C1 segment of cervical spinal cord (tissue), 14 donors: ENCODE measurements at regions not wholly inside any gene's neighbourhood (a gene's known extent, or its start where the extent isn't known, plus 50 kb on each side); places are given as distances from the start of the nearest gene placed in this dataset.
"Not testable (repeated sequence)": the region's sequence is repeated elsewhere in the genome, so short reads cannot be mapped to it uniquely, and the experiment has no call there.

ENCODE experiments used
- DNase-seq, 14 donors: peaks; one replicate each; lab custom pipeline; 2025; lab: John Stamatoyannopoulos, UW

DNA sequence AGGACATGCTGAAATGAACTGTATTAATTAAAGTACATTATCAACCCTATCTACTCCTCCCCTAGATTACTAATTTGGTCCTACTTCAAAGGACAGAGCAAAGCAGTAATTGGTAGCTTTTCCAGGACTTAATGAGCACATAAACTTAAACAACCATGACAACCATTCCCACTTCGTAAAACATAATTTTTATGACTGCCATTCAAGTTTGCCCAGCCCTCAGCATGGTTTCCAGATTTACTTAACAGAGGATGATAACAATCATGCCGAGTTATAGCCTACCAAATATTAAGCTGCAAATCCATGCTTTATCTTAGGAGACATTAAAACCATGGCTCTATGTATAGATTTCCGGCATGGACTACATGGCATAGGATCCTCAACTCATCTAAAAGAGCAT is 401.1 kb upstream of the CHAC2 start:
- DNase-seq: no peak

DNA sequence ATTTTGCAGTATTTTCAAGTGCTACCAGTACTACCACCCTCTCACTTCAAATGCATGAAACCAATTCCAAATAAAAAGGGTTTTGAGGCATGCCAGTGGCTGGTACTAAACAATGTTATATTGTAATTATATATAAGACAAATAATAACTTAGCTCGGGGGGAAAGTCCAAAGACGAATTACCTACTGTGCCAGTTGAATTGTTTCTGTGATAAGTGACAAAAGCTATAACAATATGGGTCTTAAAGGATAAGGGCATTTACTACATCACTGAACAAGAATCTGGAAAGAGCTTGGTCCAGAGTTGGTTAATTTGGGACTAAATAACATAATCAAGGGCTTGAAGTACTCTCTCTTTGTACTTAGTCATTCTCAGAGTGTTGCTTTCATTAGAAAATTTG is 404.7 kb upstream of the CHAC2 start:
- no peak for DNase-seq

DNA sequence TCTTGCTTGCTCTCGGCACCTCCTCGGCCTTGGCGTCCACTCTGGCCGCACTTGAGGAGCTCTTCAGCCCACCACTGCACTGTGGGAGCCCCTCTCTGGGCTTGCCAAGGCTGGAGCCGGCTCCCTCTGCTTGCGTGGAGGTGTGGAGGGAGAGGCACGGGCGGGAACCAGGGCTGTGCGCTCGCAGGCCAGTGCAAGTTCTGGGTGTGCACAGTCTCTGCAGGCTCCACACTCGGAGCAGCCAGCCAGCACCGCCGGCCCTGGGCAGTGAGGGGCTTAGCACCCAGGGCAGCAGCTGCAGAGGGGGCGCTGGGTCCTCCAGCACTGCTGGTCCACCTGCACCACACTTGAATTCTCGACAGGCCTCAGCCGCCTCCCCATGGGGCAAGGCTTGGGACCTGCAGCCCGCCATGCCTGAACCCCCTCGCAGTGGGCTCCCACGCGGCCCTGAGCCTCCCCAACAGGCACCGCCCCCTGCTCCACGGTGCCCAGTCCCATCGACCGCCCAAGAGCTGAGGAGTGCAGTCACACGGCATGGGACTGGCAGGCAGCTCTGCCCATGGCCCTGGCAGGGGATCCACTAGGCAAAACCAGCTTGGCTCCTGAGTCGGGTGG is 411.2 kb upstream of the CHAC2 start:
- DNase-seq: no peak

DNA sequence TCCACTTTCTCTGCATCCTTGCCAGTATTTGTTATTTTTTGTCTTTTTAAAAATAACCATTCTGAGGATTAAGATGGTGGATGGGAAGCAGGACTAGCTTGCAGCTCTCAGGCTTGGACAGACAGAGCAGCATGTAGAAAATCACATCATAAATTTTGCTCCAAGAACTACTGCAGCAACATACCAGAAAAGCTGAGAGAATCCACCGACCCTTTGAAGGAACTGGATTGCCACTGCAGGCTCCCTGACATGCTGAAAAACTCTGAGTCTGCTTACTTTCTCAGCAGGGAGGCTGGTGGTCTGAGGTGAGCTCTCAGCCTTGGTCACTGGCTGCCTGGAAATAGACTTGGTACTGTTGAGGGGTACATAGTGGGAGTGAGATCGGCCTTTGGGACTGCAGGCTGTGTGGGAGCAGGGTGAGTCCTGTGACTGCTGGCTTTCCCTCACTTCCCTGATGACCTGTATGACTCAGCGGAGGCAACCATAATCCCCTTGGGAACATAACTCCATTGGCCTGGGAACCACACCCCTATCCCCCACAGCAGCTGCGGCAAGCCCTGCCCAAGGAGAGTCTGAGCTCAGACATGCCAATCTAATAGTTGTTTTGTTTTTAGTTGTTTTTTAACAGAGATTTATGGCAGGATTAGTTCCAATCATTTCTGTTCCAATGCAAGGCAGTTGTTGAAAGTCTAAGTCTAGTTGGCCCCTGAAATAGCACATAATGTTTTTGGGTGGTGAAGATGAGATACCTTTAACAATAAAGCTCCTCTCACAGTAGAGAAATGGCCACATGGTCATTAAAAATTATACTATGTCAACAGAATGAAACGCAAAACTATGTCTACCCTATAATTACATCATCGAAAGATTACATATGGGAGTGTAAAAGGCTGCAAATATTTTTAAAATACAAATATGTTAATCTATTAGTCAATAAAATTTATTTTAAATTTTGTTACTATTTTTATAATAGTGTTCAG is 414.2 kb upstream of the CHAC2 start:
- DNase-seq: no peak

DNA sequence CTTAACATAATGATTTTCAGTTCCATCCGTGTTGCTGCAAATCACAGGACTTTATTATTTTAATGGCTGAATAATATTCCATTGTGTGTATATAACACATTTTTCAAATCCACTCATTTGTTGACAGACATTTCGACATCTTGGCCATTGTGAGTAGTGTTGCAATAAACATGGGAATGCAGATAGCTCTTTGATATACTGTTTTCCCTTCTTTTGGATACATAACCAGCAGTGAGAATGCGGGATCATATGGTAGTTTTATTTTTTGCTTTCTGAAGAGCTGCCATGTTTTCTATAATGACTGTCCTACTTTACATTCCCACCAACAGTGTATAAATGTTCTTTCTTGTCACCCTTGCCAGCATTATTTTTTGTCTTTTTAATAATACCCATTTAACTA is 420.3 kb upstream of the CHAC2 start:
- DNase-seq: no peak

DNA sequence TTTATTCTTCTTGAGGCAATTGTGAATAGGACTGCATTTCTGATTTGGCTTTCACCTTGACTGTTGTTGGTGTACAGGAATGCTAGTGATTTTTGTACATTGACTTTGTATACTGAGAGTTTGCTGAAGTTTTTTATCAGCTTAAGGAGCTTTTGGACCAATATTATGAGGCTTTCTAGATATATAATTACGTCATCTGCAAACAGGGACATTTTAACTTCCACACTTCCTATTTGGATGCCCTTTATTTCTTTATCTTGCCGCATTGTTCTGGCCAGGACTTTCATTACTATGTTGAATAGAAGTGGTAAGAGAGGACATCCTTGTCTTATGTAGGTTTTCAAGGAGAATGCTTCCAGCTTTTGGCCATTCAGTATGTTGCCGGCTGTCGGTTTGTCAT is 425.4 kb upstream of the CHAC2 start:
- no peak for DNase-seq

DNA sequence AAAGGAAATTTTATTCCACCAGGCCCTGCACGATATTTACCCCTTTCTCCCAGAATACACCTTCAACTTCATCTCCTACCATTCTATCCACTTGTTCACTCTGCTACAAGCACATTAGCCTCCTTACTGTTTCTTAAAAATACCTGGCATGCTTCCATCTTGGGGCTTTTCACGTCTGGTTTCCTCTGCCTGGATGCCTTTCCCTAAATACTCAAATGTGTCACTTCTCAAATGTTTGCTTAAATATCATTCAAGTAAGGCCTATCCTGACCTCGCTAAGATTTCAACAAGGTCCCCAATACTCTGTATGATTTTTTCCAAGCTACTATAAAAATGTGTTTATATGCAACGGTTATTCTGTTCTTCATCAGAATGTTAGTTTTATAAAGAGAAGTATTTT is 433.0 kb upstream of the CHAC2 start:
- DNase-seq: no peak

DNA sequence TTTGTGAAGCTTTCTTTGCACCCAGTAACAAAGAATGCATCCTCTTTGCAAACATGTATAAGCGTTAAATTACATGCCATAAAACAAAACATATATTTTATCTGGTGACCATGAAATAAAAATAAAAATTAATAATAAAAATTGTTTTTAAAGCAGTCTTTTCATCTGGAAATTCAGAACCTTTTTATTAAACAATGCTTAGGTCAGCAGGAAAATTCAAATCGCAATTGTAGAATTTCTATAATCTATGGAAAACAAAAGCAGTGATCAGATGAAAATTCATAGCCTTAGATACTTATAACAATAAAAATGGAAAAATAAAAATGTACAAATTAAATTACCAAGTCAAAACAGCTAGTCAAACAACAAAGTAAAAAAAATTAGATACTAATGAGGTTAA is 435.9 kb upstream of the CHAC2 start:
- no peak for DNase-seq

DNA sequence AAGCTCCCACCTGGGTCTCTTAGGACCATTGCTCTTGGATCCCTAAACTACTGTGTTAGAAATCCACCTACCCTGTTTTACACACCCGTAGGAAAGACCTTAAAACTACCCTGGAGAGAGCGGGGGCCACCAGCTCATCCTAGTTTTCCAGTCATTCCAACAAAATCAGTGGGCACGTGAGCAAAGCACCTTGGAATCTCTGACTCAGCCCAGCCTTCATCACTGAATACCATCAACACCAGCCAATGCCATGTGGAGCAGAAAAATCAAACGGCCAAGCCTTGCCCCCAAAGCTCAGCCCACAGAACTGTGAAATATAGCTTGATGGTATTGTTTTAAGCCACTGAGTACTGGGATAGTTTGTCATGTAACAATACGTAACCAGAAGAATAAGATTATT is 449.7 kb upstream of the CHAC2 start:
- no peak for DNase-seq

DNA sequence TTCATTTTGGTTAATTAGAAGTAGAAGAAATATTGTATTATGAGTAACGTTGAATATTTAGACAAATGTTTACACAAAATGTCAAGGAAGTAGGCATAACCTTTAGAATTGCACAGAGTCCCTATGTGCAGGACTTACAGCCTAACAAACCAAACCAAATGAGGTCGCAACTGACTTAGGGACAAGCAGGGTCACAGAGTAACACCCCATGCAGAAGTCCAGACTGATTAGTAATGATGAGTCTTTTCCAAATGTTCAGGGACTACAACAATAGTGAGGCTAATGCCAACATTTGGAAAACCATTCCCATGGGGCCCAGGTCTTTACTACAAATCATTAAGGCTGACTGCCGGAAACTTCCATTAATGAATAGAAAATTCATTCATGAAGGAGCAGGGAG is 452.5 kb upstream of the CHAC2 start:
- no peak for DNase-seq

DNA sequence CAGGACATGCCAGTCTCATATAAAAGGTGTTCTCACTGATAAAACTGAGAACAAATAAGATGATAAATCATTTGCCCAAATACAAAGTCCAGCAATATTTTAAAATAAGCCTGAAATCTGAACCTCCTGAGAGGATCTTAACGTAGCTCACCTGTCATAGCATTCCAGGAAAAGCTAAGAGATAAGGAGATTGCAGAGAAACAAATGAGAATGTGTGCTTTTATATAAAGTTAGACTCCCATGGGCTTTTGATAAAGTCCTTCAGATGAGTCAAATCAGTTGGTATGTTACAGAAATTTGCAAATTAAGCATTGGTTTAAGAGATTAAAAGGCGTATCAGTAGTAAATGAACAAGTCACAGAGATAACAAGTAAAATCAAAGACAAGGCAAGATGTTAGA is 452.9 kb upstream of the CHAC2 start:
- no peak for DNase-seq

DNA sequence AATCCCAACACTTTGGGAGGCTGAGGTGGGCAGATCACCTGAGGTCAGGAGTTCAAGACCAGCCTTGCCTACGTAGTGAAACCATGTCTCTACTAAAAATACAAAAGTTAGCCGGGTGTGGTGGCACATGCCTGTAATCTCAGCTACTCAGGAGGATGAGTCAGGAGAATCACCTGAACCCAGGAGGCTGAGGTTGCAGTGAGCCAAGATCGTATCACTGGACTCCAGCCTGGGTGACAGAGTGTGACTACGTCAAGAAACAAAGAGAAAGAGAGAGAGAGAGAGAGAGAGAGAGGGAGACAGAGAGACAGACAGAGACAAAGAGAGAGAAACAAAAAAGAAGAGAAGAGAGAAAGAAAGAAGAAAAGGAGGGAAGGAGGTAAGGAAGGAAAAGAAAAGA is 454.0 kb upstream of the CHAC2 start:
- not testable (repeated sequence) for DNase-seq

DNA sequence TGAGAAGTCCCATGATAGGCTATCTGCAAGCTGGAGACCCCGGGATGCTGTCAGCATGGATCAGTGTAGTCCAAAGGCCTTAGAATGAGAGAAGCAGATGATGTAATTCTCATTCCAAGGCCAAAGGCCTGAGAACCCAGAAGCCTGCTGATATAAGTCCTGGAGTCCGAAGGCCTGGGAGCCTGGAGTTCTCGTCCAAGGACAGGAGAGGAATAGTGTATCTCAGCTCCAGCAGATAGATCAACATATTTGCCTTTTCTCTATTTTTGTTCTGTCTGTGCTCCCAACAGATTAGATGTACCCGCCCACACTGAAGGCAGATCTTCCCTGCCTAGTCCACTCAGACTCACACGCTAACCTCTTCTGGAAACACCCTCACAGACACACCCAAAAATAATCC is 454.9 kb upstream of the CHAC2 start:
- DNase-seq: no peak

DNA sequence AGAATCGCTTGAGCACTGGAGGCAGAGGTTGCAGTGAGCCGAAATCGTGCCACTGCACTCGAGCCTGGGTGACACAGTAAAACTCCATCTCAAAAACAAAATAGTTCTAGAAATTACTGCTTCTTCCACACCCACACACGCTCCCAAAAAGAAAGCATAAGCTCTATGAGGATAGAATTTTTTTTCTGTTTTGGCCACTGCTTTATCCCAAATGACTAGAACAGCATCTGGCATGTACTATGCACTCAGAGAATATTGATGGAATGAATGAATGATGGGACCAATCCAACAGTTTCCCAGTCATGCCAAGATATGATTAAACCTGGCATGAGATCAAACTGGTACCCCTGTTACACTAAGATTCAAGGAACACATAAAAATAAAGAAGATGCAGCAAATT is 455.4 kb upstream of the CHAC2 start:
- DNase-seq: no peak

DNA sequence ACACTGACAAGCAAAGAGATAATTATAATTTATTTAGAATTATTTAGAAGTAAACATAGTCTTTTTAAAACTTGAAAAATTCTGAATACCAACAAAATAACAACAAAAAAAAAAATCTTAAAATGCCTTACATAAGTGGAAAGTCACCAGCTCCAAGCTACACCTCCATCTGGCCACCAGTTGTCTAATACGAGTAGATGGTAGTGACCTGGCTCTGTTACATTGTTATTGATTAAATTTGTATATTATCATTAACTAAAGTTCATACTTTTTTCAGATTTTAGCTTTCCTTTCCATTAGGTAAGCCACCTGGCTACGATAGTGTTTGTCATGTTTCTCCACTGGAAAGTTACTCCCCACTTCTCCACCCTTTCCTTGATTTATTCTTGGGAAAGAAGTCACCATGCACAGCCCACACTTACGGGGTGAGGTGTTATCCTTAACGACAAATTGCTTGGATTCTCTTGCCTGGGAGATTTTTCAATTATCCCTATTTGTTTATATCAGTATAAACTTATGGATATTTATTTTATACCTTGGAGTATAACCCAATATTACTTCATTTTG is 464.5 kb upstream of the CHAC2 start:
- DNase-seq: no peak

DNA sequence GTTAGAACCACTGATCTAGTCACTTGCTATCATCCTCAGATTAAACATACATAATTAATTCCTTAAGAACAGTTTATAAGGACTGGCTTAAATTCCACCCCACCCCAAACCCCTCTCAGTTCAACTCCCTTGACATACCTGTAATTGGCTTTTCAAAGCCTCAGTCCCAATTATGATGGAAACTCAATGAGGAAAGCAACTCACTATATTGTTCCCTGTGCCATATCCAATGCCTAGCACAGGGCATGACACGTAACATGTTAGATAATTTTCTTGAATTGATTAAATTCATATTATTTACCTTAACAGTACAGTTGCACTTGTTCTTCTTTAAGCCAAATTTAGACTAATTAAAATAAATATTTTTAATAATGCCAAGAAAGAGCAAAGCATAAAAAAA is 465.1 kb upstream of the CHAC2 start:
- no peak for DNase-seq

DNA sequence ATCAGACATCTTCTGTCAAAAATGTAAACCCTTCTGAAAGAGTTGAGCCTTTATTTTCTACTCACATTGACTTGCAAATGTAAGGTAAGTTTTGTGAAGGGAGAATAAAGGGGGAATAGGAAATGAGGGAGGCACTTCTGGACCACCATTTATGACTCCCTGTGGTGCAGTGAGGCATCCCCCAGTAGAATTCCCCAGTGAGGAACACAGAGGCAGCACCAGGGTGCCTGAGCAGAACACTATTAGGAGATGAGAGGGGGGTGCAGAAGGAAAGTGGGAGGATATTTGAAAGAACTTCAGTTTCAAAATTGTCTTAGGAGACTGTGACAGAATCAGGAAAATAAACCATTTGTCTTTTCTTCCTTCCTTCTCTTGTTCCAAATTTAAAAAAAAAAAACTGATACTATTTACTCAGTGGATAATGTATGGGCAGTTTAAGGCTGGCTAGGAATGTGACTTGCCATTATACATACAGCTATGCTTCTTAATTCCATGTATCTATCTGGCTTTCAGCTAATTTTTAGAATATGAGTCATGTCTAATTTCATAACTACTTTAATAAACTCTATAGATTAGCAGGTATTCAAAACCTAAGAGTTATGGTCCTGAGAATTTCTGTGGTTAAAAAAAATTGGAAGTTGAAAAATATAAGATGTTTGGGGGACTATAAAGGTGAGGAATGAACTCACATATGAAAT is 478.1 kb upstream of the CHAC2 start:
- DNase-seq: no peak

DNA sequence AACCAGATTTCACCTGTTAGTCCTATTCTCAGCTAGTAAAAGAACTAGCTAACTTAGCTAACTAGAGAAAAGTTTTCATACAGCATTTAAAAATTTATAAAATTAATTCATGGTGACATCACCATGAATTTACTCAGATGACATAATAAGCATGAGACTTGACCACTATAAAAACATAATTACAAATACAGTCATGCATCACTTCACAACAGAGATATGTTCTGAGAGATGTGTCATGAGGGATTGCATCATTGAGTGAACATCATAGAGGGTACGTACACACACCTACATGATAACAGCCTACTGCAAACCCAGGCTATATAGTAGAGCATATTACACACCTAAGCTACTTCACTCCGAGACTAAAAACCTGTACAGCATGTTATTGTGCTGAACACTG is 481.3 kb upstream of the CHAC2 start:
- DNase-seq: no peak

DNA sequence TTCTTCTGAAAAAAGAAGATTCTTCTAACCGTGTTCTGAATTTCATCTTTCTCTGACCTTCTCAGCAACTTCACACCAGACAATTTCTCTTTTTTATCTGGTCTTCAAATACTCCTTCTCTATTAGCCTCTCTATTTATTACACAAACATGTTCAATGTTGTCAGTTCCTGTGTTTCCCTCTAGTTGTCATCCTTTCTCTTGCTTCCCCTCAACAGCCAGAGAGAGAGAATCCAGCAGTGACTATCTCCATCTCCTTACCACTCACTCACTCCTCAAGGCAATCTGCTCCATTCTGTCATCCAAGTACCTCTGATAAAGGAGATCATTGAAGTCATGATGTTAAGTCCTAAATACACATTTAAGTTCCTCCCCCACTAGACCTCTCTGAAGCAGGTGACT is 491.9 kb upstream of the CHAC2 start:
- DNase-seq: no peak

DNA sequence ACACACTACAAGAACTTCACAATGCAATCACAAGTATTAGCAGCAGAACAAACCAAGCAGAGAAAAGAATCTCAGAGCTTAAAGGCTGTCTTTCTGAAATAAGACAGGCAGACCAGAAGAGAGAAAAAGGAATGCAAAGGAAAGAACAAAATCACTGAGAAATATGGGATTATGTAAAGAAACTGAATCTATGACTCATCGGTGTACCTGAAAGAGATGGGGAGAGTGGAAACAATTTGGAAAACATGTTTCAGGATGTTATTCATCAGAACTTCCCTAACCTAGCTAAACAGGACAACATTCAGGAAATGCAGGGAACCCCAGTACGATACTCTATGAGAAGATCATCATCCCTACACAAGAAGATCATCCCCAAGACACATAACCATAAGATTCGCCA is 499.0 kb upstream of the CHAC2 start:
- DNase-seq: no peak

DNA sequence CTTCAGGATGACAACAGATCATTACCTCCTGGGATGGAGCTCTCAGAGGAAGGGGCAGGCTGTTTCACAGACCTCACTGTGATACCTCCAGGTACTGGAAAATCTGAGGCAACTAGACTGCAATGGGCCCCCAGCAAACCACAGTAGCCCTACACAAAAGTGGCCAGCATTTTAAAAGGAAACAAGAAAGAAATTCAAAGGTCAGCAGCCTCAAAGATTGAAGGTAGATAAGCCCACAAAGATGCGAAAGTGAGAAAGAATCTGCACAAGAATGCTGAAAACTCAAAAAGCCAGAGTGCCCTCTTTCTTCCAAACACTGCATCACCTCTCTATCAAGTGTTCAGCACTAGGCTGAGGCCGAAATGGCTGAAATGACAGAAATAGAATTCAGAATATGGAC is 499.5 kb upstream of the CHAC2 start:
- no peak for DNase-seq

DNA sequence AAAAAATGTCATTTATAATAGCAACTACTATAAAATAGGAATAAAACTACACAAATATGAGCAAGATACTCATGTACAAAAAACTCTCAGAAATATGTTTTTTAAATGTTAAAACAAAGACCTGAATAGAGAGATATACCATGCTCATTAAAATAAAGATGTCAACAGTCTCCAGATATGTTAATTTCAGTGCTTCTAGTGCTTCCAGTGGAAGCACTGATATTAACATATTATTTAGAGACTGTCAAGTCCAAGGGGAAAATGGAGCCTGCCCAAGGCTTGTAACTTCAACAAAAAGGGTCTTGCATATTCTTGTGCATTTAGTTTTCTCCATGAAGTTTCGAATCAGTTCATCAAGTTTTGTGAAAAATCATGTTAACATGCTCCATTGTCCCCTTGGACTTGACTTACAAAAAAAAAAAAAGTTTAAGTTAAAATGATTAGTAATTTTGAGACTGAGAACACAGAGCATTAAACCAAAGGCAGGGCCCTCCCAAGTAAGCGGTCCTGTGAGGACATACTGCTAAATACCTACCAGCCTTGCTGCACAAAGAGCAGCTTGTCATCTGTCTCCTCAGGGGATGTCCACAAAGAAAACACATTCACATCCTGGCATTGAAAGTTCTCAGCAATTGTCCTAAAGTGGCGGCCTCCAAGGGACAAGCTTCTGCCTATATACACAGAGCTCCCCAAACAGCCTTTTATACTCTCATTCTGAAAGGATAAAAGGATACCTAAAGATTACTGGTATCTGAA is 501.9 kb upstream of the CHAC2 start:
- no peak for DNase-seq
